Gastrocnemius medialis (tissue), 4 donors: ENCODE measurements at regions not wholly inside any gene's neighbourhood (a gene's known extent, or its start where the extent isn't known, plus 50 kb on each side); places are given as distances from the start of the nearest gene placed in this dataset.

Source experiments
- CTCF ChIP-seq, 5 experiments: fragments of 450-650 bp in 3 of 5; fragments of 200-600 bp in 2 of 5; sonication (generic) in 2 of 5; IDR thresholded peaks in 4 of 5; conservative IDR thresholded peaks in 1 of 5; 1 replicate in 4 of 5; 2 replicates in 1 of 5; pipeline ENCODE4 v1.5.1; 2016 to 2019; ENCODE audit warnings: antibody characterized with exemption in 5 of 5, mild to moderate bottlenecking in 3 of 5, moderate library complexity in 3 of 5
- POLR2A ChIP-seq, 2 donors: fragments of 450-650 bp; IDR thresholded peaks; one replicate each; pipeline ENCODE4 v1.6.1; 2017; ENCODE audit warnings: antibody characterized with exemption in 2 of 2, mild to moderate bottlenecking in 2 of 2, moderate library complexity in 2 of 2

GRCh38 chrX:138026211-138026610 is 460.3 kb downstream of the ZIC3 start:
- TF ChIP-seq CTCF (IDR thresholded peaks at IDR 0.05 in 4 of 5, conservative IDR thresholded peaks at IDR 0.05 in 1 of 5) (no peak), POLR2A (IDR thresholded peaks at IDR 0.05) (no peak)
